GM12878 (cell line): ENCODE measurements at regions not wholly inside any gene's neighbourhood (a gene's known extent, or its start where the extent isn't known, plus 50 kb on each side); places are given as distances from the start of the nearest gene placed in this dataset.
A peak's percentile ranks its signal among the peaks of the same experiment; 100 is the strongest.

Source experiments
- CHD1 ChIP-seq: IDR thresholded peaks from 2 replicates; pipeline ENCODE4 v1.6.1; 2012; ENCODE audit warnings: low read depth, low read length, improper control_type of control experiment
- CTCF ChIP-seq, 3 experiments: IDR thresholded peaks in 2 of 3; conservative IDR thresholded peaks in 1 of 3; 2 replicates each; pipeline ENCODE4 v1.5.1; 2011; ENCODE audit warnings: low read depth in 3 of 3, low read length in 3 of 3, mild to moderate bottlenecking in 3 of 3, control low read depth in 2 of 3, moderate library complexity in 2 of 3, inconsistent platforms in 1 of 3, mixed read lengths in 1 of 3; ENCODE audit not compliant: control insufficient read depth in 2 of 3, insufficient read depth in 1 of 3; ENCODE audit errors: extremely low read depth in 1 of 3
- ESRRA ChIP-seq: IDR thresholded peaks from 2 replicates; pipeline ENCODE4 v1.6.1; 2012; ENCODE audit warnings: mild to moderate bottlenecking, low read length, improper control_type of control experiment
- FOXK2 ChIP-seq: fragments of 450-650 bp; IDR thresholded peaks from 2 replicates; pipeline ENCODE4 v1.6.1; 2017; ENCODE audit warnings: mild to moderate bottlenecking, moderate library complexity
- GATAD2B ChIP-seq: fragments of 450-650 bp; conservative IDR thresholded peaks from 2 replicates; pipeline ENCODE4 v1.6.1; 2017; ENCODE audit warnings: low read depth, mild to moderate bottlenecking, moderate library complexity
- HCFC1 ChIP-seq: fragments of 150-350 bp; IDR thresholded peaks from 2 replicates; pipeline ENCODE4 v1.6.1; 2014; ENCODE audit warnings: low read length
- IKZF1 ChIP-seq: fragments of 450-650 bp; conservative IDR thresholded peaks from 2 replicates; pipeline ENCODE4 v1.6.1; 2017; ENCODE audit warnings: antibody characterized with exemption, mild to moderate bottlenecking
- MAX ChIP-seq: IDR thresholded peaks from 2 replicates; pipeline ENCODE4 v1.6.1; 2012; ENCODE audit warnings: low read depth, low read length, improper control_type of control experiment
- MYC ChIP-seq: IDR thresholded peaks from 2 replicates; pipeline ENCODE4 v1.6.1; 2011; ENCODE audit warnings: mild to moderate bottlenecking, low read length, moderate library complexity, inconsistent platforms; ENCODE audit not compliant: insufficient read depth, insufficient replicate concordance, insufficient read length, severe bottlenecking
- POLR2AphosphoS5 ChIP-seq: IDR thresholded peaks from 2 replicates; pipeline ENCODE4 v1.6.1; 2011; ENCODE audit warnings: mild to moderate bottlenecking, low read length, inconsistent platforms
- RAD51 ChIP-seq: fragments of 450-650 bp; IDR thresholded peaks from 2 replicates; pipeline ENCODE4 v1.6.1; 2016; ENCODE audit warnings: moderate library complexity, mild to moderate bottlenecking, inconsistent platforms
- SUZ12 ChIP-seq: fragments of 200-600 bp; sonication (generic); IDR thresholded peaks from one replicate; pipeline ENCODE4 v1.6.1; 2018; ENCODE audit warnings: antibody characterized with exemption, mild to moderate bottlenecking; ENCODE audit not compliant: unreplicated experiment
- ZNF274 ChIP-seq: IDR thresholded peaks from one replicate; pipeline ENCODE4 v1.8.0; 2011; ENCODE audit not compliant: insufficient read length, insufficient read depth

- TF ChIP-seq SUZ12 (no peak), ZNF274 (no peak), ESRRA (no peak), RAD51 (no peak), CTCF (IDR thresholded peaks at IDR 0.05 in 2 of 3, conservative IDR thresholded peaks at IDR 0.05 in 1 of 3; ENCODE audit: control insufficient read depth in 2 of 3, extremely low read depth in 1 of 3, insufficient read depth in 1 of 3, low read depth in 3 of 3, low read length in 3 of 3) (peak; percentile 13 to 29 (median 17); a peak in 3 of 6 replicates), GATAD2B (no peak), MYC (no peak), POLR2AphosphoS5 (no peak), HCFC1 (no peak), MAX (no peak), IKZF1 (no peak), FOXK2 (no peak), CHD1 (no peak)
Measured at GRCh38 chr9:108272349-108272899, 583.4 kb downstream of the ACTL7B start.
